Uterus (tissue), 2 donors: ENCODE measurements at regions not wholly inside any gene's neighbourhood (a gene's known extent, or its start where the extent isn't known, plus 50 kb on each side); places are given as distances from the start of the nearest gene placed in this dataset.

Source experiments
- CTCF ChIP-seq, 4 experiments: fragments of 200-600 bp in 2 of 4; fragments of 450-650 bp in 2 of 4; sonication (generic) in 2 of 4; IDR thresholded peaks; one replicate each; pipeline ENCODE4 v1.5.1; 2016 to 2019; ENCODE audit warnings: antibody characterized with exemption in 4 of 4, mild to moderate bottlenecking in 2 of 4, moderate library complexity in 1 of 4
- POLR2A ChIP-seq, 2 donors: fragments of 450-650 bp; IDR thresholded peaks; one replicate each; pipeline ENCODE4 v1.6.1; 2016; ENCODE audit warnings: antibody characterized with exemption in 2 of 2, mild to moderate bottlenecking in 1 of 2, moderate library complexity in 1 of 2

GRCh38 chr10:75304313-75304712 lies 68.6 kb upstream of the COMTD1 start:
- TF ChIP-seq CTCF (IDR thresholded peaks at IDR 0.05) (no peak), POLR2A (IDR thresholded peaks at IDR 0.05) (no peak)
